ENCODE measurements at regions not wholly inside any gene's neighbourhood (a gene's known extent, or its start where the extent isn't known, plus 50 kb on each side); places are given as distances from the start of the nearest gene placed in this dataset.

- Histone ChIP-seq H3K9me3 (ENCODE audit: severe bottlenecking) (no peaks in the 10 kb centered on the region), H3K36me3 (no peaks in the 10 kb centered on the region), H3K27me3 (ENCODE audit: insufficient read depth, low read depth, severe bottlenecking) (peaks cover 52% of the 10 kb centered on the region), H3K27ac (no peak overlapping the region), H3K4me3 (ENCODE audit: low read depth, low read length) (no peak overlapping the region)
- DNase-seq = no peak
- TF ChIP-seq, protein P1, sequence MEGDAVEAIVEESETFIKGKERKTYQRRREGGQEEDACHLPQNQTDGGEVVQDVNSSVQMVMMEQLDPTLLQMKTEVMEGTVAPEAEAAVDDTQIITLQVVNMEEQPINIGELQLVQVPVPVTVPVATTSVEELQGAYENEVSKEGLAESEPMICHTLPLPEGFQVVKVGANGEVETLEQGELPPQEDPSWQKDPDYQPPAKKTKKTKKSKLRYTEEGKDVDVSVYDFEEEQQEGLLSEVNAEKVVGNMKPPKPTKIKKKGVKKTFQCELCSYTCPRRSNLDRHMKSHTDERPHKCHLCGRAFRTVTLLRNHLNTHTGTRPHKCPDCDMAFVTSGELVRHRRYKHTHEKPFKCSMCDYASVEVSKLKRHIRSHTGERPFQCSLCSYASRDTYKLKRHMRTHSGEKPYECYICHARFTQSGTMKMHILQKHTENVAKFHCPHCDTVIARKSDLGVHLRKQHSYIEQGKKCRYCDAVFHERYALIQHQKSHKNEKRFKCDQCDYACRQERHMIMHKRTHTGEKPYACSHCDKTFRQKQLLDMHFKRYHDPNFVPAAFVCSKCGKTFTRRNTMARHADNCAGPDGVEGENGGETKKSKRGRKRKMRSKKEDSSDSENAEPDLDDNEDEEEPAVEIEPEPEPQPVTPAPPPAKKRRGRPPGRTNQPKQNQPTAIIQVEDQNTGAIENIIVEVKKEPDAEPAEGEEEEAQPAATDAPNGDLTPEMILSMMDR (IDR thresholded peaks at IDR 0.05; ENCODE audit: low read depth, low read length) = no peak
These were observed 136.1 kb downstream of the TMEM200C start for GRCh38 chr18:5759194-5759593.

GRCh38 chr18:5756823-5757222 lies 138.5 kb downstream of the TMEM200C start:
- H3K27ac ChIP-seq = no peak overlapping the region
- no peak overlapping the region for H3K4me3 ChIP-seq (ENCODE audit: low read depth, low read length)
- H3K36me3 ChIP-seq = no peaks in the 10 kb centered on the region
- TF ChIP-seq, protein P1 (IDR thresholded peaks at IDR 0.05; ENCODE audit: low read depth, low read length) = no peak
- H3K27me3 ChIP-seq (ENCODE audit: insufficient read depth, low read depth, severe bottlenecking) = peaks cover 39% of the 10 kb centered on the region
- DNase-seq = no peak
- no peaks in the 10 kb centered on the region for H3K9me3 ChIP-seq (ENCODE audit: severe bottlenecking)

DNA sequence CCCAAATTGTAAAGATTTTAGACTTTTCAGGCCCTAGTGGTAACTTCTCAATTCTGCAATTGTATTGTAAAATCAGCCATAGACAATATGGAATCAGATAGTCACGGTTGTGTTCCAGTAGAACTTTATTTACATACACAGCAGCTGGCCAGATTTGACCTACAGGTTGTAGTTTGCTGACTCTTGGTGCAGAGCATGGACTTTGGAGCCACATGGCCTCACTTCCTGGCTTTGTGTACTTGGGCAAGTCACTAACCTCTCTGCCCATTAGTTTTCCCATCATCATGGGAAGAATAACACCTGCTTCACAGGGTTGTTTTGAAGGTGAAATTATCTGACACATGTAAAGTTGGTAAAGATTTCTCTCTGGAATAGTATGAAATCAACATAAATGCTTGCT lies 147.6 kb downstream of the TMEM200C start:
- H3K27ac ChIP-seq = no peak overlapping the region
- TF ChIP-seq, protein P1 (IDR thresholded peaks at IDR 0.05; ENCODE audit: low read depth, low read length) = no peak
- no peak for DNase-seq
- H3K36me3 ChIP-seq = no peaks in the 10 kb centered on the region
- no peaks in the 10 kb centered on the region for H3K9me3 ChIP-seq (ENCODE audit: severe bottlenecking)
- peaks cover 26% of the 10 kb centered on the region for H3K27me3 ChIP-seq (ENCODE audit: insufficient read depth, low read depth, severe bottlenecking)
- no peak overlapping the region for H3K4me3 ChIP-seq (ENCODE audit: low read depth, low read length)

GRCh38 chr18:5746844-5747243 lies 148.5 kb downstream of the TMEM200C start:
- no peaks in the 10 kb centered on the region for H3K9me3 ChIP-seq (ENCODE audit: severe bottlenecking)
- peaks cover 29% of the 10 kb centered on the region for H3K27me3 ChIP-seq (ENCODE audit: insufficient read depth, low read depth, severe bottlenecking)
- TF ChIP-seq, protein P1 (IDR thresholded peaks at IDR 0.05; ENCODE audit: low read depth, low read length) = no peak
- H3K27ac ChIP-seq = no peak overlapping the region
- H3K36me3 ChIP-seq = no peaks in the 10 kb centered on the region
- no peak for DNase-seq
- no peak overlapping the region for H3K4me3 ChIP-seq (ENCODE audit: low read depth, low read length)

GRCh38 chr18:5744659-5745058 lies 150.7 kb downstream of the TMEM200C start:
- no peak for DNase-seq
- Histone ChIP-seq H3K36me3 (no peaks in the 10 kb centered on the region), H3K9me3 (ENCODE audit: severe bottlenecking) (no peaks in the 10 kb centered on the region), H3K27me3 (ENCODE audit: insufficient read depth, low read depth, severe bottlenecking) (peaks cover 32% of the 10 kb centered on the region), H3K4me3 (ENCODE audit: low read depth, low read length) (no peak overlapping the region), H3K27ac (no peak overlapping the region)
- TF ChIP-seq, protein P1 (IDR thresholded peaks at IDR 0.05; ENCODE audit: low read depth, low read length) = no peak

- H3K36me3 ChIP-seq = no peaks in the 10 kb centered on the region
- no peaks in the 10 kb centered on the region for H3K9me3 ChIP-seq (ENCODE audit: severe bottlenecking)
- TF ChIP-seq, protein P1 (IDR thresholded peaks at IDR 0.05; ENCODE audit: low read depth, low read length) = no peak
- peaks cover 27% of the 10 kb centered on the region for H3K27me3 ChIP-seq (ENCODE audit: insufficient read depth, low read depth, severe bottlenecking)
- DNase-seq = no peak
- no peak overlapping the region for H3K4me3 ChIP-seq (ENCODE audit: low read depth, low read length)
- no peak overlapping the region for H3K27ac ChIP-seq
These were observed 156.8 kb downstream of the TMEM200C start for GRCh38 chr18:5738526-5738925.
